VCaP (cell line): ENCODE measurements at regions not wholly inside any gene's neighbourhood (a gene's known extent, or its start where the extent isn't known, plus 50 kb on each side); places are given as distances from the start of the nearest gene placed in this dataset.

Experiments
- H3K27ac ChIP-seq: fragments of 450-650 bp; 2 replicates; pipeline ENCODE4 v1.5.1; 2017
- TF ChIP-seq, protein P1 (sequence below): fragments of 450-650 bp; conservative IDR thresholded peaks from 2 replicates; pipeline ENCODE4 v1.5.1; 2017; ENCODE audit warnings: mild to moderate bottlenecking, moderate library complexity

DNA sequence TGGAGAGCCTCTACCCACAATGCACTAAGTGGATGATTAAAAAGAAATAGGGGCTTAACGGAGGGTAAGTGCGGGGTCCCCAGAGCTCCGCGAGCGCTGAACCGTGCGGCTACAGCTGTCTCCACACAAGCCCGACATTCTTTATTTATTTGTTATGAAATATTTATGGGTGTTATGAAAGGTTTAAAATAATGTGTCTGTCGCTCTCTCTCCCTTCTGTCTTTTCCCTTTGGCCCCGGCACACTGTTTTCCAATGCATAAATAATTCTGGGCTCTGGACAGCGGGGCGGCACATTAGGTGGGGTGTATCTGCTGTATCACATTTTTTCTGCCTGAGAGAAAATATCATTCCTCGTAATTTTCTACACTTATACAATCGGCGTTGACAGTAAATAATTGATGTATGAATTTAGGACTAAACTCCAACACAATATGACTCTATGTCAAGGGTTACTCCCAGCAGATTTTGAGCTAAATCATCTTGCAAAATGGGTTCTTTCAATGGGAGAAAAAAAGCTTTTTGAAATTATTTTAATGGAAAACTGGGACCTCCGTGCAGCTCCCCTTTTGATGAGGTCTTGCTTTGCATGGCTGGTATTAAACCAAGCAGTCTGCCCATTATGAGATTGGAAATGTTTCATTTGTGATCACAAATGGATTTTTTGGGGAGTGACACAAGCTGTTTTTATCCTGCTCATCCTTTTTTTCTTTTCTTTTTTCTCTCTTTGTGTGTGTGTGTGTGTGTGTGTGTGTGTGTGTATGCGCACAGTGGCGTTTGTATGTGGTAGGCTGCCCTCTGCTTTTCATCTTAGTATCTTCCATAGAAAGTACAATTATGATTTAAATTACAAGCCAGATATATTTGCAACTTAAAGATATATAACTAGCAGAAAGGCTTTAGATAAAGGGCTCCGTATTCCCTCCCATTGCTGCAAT lies 370.6 kb upstream of the IRX4 start:
- no peak overlapping the region for H3K27ac ChIP-seq
- TF ChIP-seq, protein P1, sequence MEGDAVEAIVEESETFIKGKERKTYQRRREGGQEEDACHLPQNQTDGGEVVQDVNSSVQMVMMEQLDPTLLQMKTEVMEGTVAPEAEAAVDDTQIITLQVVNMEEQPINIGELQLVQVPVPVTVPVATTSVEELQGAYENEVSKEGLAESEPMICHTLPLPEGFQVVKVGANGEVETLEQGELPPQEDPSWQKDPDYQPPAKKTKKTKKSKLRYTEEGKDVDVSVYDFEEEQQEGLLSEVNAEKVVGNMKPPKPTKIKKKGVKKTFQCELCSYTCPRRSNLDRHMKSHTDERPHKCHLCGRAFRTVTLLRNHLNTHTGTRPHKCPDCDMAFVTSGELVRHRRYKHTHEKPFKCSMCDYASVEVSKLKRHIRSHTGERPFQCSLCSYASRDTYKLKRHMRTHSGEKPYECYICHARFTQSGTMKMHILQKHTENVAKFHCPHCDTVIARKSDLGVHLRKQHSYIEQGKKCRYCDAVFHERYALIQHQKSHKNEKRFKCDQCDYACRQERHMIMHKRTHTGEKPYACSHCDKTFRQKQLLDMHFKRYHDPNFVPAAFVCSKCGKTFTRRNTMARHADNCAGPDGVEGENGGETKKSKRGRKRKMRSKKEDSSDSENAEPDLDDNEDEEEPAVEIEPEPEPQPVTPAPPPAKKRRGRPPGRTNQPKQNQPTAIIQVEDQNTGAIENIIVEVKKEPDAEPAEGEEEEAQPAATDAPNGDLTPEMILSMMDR, result no peak

DNA sequence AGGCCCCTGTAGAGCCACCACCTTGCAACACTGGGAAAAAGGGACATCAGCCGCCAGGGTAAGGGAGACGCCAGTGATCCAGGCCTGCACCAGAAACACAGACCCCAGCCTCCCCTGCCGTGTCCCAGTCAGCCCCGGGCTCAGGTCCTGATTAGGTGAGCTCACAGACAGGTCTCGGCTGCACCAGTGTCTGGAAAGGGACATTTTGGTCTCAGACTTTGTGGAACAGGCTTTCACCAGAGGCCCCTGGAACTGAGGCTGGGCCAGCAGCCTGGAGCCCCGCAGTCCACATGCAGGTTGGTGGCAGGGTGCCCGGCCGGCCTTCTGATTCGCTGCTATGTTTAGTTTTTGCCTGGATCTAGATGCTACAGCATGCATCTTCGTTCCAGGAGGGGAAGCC lies 369.0 kb upstream of the IRX4 start:
- no peak overlapping the region for H3K27ac ChIP-seq
- TF ChIP-seq, protein P1, result no peak

DNA sequence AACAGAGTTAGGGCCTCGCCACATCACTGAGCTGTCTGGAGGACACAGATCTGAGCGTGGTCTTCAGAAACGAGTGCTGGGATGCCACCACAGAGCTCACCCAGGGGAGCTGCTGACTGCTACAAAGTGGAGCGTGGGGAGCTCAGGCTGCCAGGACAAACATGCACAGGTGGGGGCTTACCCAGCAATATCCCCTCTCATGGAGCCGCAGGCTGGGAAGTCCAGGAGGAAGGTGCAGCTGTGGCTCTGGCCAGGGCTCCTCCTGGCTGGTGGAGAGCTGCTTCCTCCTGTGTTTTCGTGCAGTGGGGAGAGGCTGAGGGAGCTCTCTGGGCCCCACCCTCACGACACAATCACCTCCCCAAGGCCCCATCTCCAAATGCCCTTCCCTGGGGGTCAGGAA lies 368.6 kb upstream of the IRX4 start:
- TF ChIP-seq, protein P1, result no peak
- no peak overlapping the region for H3K27ac ChIP-seq

DNA sequence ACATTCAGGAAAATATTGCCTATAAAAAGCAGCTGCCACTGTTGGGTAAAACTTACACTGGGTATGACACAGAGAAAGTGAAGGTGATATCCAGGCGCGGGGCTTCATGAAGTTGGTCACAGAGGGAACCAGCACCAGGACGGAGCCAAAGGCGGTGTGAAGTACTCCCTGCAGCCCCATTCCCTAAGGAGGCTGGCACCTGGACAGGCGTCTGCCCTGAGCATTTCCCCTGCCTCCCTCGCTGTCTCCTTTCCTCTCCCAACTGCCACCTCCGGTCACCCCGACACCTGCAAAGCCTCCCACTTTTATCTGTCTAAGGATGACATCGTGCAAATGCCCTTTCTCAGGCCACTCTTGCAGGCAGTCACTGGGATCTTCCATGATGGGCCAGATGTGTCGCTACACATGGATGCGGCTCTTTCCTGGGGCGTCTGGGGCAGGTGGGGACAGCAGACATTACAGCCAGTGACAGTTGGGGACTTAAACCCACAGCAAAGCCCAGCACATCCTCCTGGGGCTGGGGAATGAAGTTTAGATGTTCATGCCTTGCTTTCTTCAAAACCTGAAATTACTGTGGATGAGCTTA lies 367.7 kb upstream of the IRX4 start:
- TF ChIP-seq, protein P1, result no peak
- H3K27ac ChIP-seq, result no peak overlapping the region

DNA sequence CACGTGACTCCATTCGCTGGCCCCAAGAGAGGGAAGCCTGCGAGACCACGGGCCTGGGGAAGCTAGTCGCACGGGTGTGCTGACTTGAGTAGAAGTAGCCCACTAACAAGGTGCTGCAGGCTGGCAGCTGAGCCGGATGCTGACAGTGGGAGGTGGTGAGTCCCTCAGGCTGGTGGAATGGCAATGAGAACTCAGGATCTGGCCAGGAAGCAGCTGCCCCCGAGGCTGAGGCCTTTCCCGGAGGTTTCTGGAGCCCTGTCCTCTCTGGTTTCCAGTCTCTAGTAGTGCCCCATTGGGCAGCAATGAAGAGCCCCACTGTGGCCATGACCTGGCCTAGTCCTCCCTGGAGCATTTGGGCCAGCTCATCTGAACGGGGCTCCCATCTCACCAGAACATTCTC lies 366.7 kb upstream of the IRX4 start:
- no peak overlapping the region for H3K27ac ChIP-seq
- TF ChIP-seq, protein P1, result no peak

DNA sequence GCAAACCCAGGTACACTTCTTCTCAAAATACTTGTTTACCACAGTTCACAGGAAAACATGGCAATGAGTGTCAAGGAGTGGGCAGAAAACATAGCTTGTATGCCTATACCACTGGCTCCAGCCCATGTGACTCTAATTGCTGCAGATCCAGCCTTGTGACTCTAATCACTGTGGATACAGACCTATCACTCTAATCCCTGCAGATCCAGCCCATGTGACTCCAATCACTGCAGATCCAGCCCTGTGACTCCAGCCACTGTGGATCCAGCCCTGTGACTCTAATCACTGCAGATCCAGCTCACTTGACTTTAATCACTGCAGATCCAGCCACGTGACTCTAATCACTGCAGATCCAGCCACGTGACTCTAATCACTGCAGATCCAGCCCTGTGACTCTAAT lies 366.3 kb upstream of the IRX4 start:
- TF ChIP-seq, protein P1, result no peak
- no peak overlapping the region for H3K27ac ChIP-seq

DNA sequence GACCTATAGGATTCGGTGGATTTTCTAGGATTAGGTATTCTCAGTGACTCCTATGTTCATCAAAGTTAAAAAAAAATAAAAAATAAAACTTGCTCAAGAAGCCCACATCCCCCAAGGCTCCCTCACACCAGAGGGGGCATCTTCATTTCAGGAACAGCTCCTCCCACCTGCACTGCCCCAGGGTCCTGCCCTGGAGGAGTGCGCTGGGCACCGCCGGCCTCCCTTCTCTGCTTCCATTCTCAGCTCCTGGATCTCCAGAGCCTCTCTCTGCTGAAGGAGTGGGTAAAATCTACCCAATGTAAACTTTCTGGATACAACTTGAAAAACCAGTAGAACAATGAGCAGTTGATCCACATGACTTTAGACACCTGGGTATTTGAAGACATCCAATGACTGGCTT lies 359.8 kb upstream of the IRX4 start:
- H3K27ac ChIP-seq, result no peak overlapping the region
- TF ChIP-seq, protein P1, result no peak
